CD14-positive monocyte (primary cell): ENCODE measurements at regions not wholly inside any gene's neighbourhood (a gene's known extent, or its start where the extent isn't known, plus 50 kb on each side); places are given as distances from the start of the nearest gene placed in this dataset.

Experiments used
- DNase-seq, 3 donors: peaks; one replicate each; pipeline ENCODE4 v3.0.0-alpha.2; 2011 to 2022
- H2AFZ ChIP-seq: 2 replicates; pipeline ENCODE4 v1.6.0; 2012; ENCODE audit warnings: mild to moderate bottlenecking, low read depth, low read length, inconsistent platforms; ENCODE audit not compliant: insufficient read depth, poor library complexity, severe bottlenecking
- H3K27ac ChIP-seq, 2 donors: 1 replicate in 1 of 2; 2 replicates in 1 of 2; pipeline ENCODE4 v1.5.1; 2012 to 2013; ENCODE audit warnings: low read length in 2 of 2, control low read depth in 1 of 2, inconsistent platforms in 1 of 2, low read depth in 1 of 2, mild to moderate bottlenecking in 1 of 2
- H3K27me3 ChIP-seq, 2 donors: one replicate each; pipeline versions ENCODE4 v1.6.0 to v1.6.1; 2011 to 2013; ENCODE audit warnings: low read length in 2 of 2; ENCODE audit not compliant: control insufficient read depth in 2 of 2, insufficient read depth in 2 of 2
- H3K36me3 ChIP-seq, 2 donors: replicated peaks in 1 of 2; 1 replicate in 1 of 2; 2 replicates in 1 of 2; pipeline versions ENCODE4 v1.5.1 to v1.6.1; 2012 to 2013; ENCODE audit warnings: low read length in 2 of 2, control low read depth in 1 of 2, inconsistent platforms in 1 of 2, mild to moderate bottlenecking in 1 of 2; ENCODE audit not compliant: insufficient read depth in 2 of 2, control insufficient read depth in 1 of 2
- H3K4me1 ChIP-seq, 2 donors: 1 replicate in 1 of 2; 2 replicates in 1 of 2; pipeline versions ENCODE4 v1.5.1 to v1.6.1; 2012 to 2013; ENCODE audit warnings: low read length in 2 of 2, control low read depth in 1 of 2, inconsistent platforms in 1 of 2, mild to moderate bottlenecking in 1 of 2, moderate library complexity in 1 of 2; ENCODE audit not compliant: insufficient read depth in 2 of 2, control insufficient read depth in 1 of 2
- H3K4me2 ChIP-seq: replicated peaks from 2 replicates; pipeline ENCODE3; 2012; ENCODE audit warnings: low read length, moderate library complexity, mild to moderate bottlenecking; ENCODE audit not compliant: poor library complexity, severe bottlenecking; ENCODE audit errors: extremely low read depth
- H3K4me3 ChIP-seq, 3 experiments: fragments of 200-600 bp in 1 of 3; sonication (generic) in 1 of 3; replicated peaks in 1 of 3; 1 replicate in 2 of 3; 2 replicates in 1 of 3; pipeline ENCODE4 v1.5.1; 2011 to 2013; ENCODE audit warnings: low read length in 3 of 3, mild to moderate bottlenecking in 3 of 3, control low read depth in 2 of 3, low read depth in 2 of 3, inconsistent platforms in 1 of 3, moderate library complexity in 1 of 3
- H3K79me2 ChIP-seq: 2 replicates; pipeline ENCODE4 v1.6.0; 2012; ENCODE audit warnings: mild to moderate bottlenecking, control low read depth, inconsistent platforms, low read length, moderate library complexity; ENCODE audit not compliant: insufficient read depth
- H3K9ac ChIP-seq: 2 replicates; pipeline ENCODE4 v1.6.0; 2017; ENCODE audit warnings: low read length, mild to moderate bottlenecking; ENCODE audit not compliant: insufficient read depth, poor library complexity, severe bottlenecking
- H3K9me3 ChIP-seq, 2 donors: replicated peaks in 1 of 2; 1 replicate in 1 of 2; 2 replicates in 1 of 2; pipeline versions ENCODE4 v1.5.1 to v1.6.1; 2012 to 2013; ENCODE audit warnings: low read length in 2 of 2, control low read depth in 1 of 2; ENCODE audit not compliant: control insufficient read depth in 1 of 2, insufficient read depth in 1 of 2
- H4K20me1 ChIP-seq: 2 replicates; pipeline ENCODE4 v1.6.0; 2012; ENCODE audit warnings: mild to moderate bottlenecking, low read length, control low read depth, moderate library complexity; ENCODE audit not compliant: insufficient read depth
- H3K27ac Mint-ChIP-seq, 7 donors: one replicate each; pipeline ENCODE4 v1.8.0; 2020; ENCODE audit warnings: mild to moderate bottlenecking in 7 of 7, mixed read lengths in 7 of 7, moderate library complexity in 6 of 7, inconsistent platforms in 2 of 7
- H3K27me3 Mint-ChIP-seq, 3 donors: one replicate each; pipeline ENCODE4 v1.8.0; 2021 to 2022; ENCODE audit warnings: low read depth in 3 of 3, mild to moderate bottlenecking in 3 of 3, mixed read lengths in 3 of 3, moderate library complexity in 3 of 3, inconsistent platforms in 1 of 3
- H3K36me3 Mint-ChIP-seq, 2 donors: one replicate each; pipeline ENCODE4 v1.8.0; 2020; ENCODE audit warnings: mixed read lengths in 2 of 2, inconsistent platforms in 1 of 2, mild to moderate bottlenecking in 1 of 2
- H3K4me1 Mint-ChIP-seq: one replicate; pipeline ENCODE4 v1.8.0; 2020; ENCODE audit warnings: mild to moderate bottlenecking, mixed read lengths
- H3K4me3 Mint-ChIP-seq, 2 donors: one replicate each; pipeline ENCODE4 v1.8.0; 2020; ENCODE audit warnings: mild to moderate bottlenecking in 2 of 2, mixed read lengths in 2 of 2, moderate library complexity in 1 of 2
- H3K9me3 Mint-ChIP-seq, 7 donors: one replicate each; pipeline ENCODE4 v1.8.0; 2020 to 2022; ENCODE audit warnings: mixed read lengths in 7 of 7, mild to moderate bottlenecking in 6 of 7, moderate library complexity in 6 of 7, inconsistent platforms in 2 of 7
- WGBS: methylation state at CpG from one replicate; pipeline ENCODE4 v1.1.5; 2013; ENCODE audit warnings: missing lambda C conversion rate; ENCODE audit not compliant: insufficient coverage; 5-methylcytosine and 5-hydroxymethylcytosine counted together
- intact Hi-C, 2 donors: fragments of 100-400 bp; cut with micrococcal nuclease; formaldehyde crosslinking; loops; one replicate each; pipeline versions ENCODE4 v1.15.0 to v1.15.1; 2023
- TF ChIP-seq, protein P1 (sequence below): fragments of 200-600 bp; IDR thresholded peaks from one replicate; pipeline ENCODE4 v1.8.0; 2022; ENCODE audit warnings: antibody characterized with exemption, mild to moderate bottlenecking

- Histone ChIP-seq H3K36me3 (no peaks in the 10 kb centered on the region), H3K4me2 (no peak overlapping the region), H3K27ac (no peak overlapping the region), H2AFZ (no peak overlapping the region), H3K9me3 (peaks cover 0 to 4% of the 10 kb centered on the region in 2 donors), H4K20me1 (no peaks in the 10 kb centered on the region), H3K27me3 (peaks cover 9 to 10% of the 10 kb centered on the region in 2 donors), H3K4me1 (no peaks in the 10 kb centered on the region), H3K4me3 (no peak overlapping the region), H3K79me2 (no peaks in the 10 kb centered on the region), H3K9ac (no peak overlapping the region)
- intact Hi-C loops, result no loop called here
- no peaks in the 10 kb centered on the region for H3K4me1 Mint-ChIP-seq
- peaks cover 10 to 23% (median 15%) of the 10 kb centered on the region in 3 donors for H3K27me3 Mint-ChIP-seq
- TF ChIP-seq, protein P1, sequence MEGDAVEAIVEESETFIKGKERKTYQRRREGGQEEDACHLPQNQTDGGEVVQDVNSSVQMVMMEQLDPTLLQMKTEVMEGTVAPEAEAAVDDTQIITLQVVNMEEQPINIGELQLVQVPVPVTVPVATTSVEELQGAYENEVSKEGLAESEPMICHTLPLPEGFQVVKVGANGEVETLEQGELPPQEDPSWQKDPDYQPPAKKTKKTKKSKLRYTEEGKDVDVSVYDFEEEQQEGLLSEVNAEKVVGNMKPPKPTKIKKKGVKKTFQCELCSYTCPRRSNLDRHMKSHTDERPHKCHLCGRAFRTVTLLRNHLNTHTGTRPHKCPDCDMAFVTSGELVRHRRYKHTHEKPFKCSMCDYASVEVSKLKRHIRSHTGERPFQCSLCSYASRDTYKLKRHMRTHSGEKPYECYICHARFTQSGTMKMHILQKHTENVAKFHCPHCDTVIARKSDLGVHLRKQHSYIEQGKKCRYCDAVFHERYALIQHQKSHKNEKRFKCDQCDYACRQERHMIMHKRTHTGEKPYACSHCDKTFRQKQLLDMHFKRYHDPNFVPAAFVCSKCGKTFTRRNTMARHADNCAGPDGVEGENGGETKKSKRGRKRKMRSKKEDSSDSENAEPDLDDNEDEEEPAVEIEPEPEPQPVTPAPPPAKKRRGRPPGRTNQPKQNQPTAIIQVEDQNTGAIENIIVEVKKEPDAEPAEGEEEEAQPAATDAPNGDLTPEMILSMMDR, result no peak
- H3K9me3 Mint-ChIP-seq, result peaks cover 0 to 5% (median 0%) of the 10 kb centered on the region in 7 donors
- H3K27ac Mint-ChIP-seq, result no peak overlapping the region
- no peak overlapping the region for H3K4me3 Mint-ChIP-seq
- no peak for DNase-seq
- no peaks in the 10 kb centered on the region for H3K36me3 Mint-ChIP-seq
- 100% methylated on average over 5 of the region's 10 CpGs for WGBS
Measured at GRCh38 chr1:229941831-229942230, 125.2 kb upstream of the GALNT2 start.

GRCh38 chr1:229942501-229942900 lies 124.5 kb upstream of the GALNT2 start:
- TF ChIP-seq, protein P1, result no peak
- Mint-ChIP-seq H3K4me1 (no peaks in the 10 kb centered on the region), H3K36me3 (no peaks in the 10 kb centered on the region), H3K27ac (no peak overlapping the region), H3K9me3 (peaks cover 0 to 5% (median 0%) of the 10 kb centered on the region in 7 donors), H3K4me3 (no peak overlapping the region), H3K27me3 (peaks cover 10 to 21% (median 15%) of the 10 kb centered on the region in 3 donors)
- Histone ChIP-seq H3K27me3 (peaks cover 7 to 9% of the 10 kb centered on the region in 2 donors), H4K20me1 (no peaks in the 10 kb centered on the region), H3K9ac (no peak overlapping the region), H3K27ac (no peak overlapping the region), H3K36me3 (no peaks in the 10 kb centered on the region), H3K4me1 (no peaks in the 10 kb centered on the region), H3K79me2 (no peaks in the 10 kb centered on the region), H3K9me3 (peaks cover 0 to 4% of the 10 kb centered on the region in 2 donors), H3K4me2 (no peak overlapping the region), H2AFZ (no peak overlapping the region), H3K4me3 (no peak overlapping the region)
- no peak for DNase-seq
- intact Hi-C loops, result no loop called here
- 100% methylated on average over 1 of the region's 1 CpG for WGBS
